CD4-positive, alpha-beta T cell treated with Interleukin-17A for 1 hour (primary cell): ENCODE measurements at regions not wholly inside any gene's neighbourhood (a gene's known extent, or its start where the extent isn't known, plus 50 kb on each side); places are given as distances from the start of the nearest gene placed in this dataset.
"Not testable (repeated sequence)": the region's sequence is repeated elsewhere in the genome, so short reads cannot be mapped to it uniquely, and the experiment has no call there.

Experiments used
- DNase-seq: peaks from one replicate; pipeline ENCODE4 v3.0.0-alpha.2; 2020

DNA sequence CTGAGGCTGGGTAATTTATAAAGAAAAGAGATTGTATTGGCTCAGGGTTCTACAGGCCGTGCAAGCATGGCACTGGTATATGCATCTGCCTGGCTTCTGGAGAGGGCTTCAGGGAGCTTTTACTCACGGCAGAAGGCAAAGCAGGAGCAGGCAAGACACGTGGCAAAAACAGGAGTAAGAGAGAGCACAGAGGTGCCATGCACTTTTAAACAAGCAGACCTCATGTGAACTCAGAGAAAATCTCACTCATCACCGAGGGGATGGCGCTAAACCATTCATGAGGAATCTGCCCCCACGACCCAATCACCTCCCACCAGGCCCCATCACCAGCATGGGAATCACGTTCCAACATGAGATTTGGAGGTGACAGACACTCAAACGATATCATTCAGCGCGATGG lies 400.7 kb upstream of the RUNX1 start:
- no peak for DNase-seq

DNA sequence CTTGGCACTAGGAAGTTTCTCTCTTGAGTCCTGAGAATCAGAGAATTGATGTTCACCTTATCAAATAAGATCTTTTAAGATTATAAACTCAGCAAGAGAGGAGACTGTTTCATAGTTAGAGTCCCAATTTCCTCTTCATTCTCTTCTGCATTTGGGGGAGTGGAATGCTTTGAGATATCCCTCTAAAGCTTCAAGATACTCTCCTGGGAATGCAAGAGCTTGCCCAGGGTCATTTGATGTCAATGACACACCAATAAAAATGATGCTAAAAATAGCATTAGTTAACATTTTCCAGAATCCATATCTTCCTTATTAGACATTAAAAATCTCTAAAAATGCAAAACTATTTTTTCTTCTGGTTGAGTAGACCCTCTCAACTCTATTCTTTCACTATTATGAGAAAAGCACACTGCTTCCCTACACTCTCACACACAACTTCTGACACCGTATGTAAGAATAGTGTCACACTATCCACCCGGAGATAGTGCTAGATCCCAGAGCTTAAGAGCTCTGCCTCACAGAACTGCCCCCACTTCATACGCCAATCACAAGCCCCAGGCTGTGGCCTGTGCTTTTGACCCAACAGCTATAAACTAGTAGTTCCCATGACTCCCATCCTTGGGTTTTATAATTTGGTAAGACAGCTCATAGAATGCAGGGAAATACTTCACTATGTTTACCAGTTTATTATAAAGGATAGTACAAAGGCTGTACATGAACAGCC lies 399.9 kb upstream of the RUNX1 start:
- DNase-seq: no peak

DNA sequence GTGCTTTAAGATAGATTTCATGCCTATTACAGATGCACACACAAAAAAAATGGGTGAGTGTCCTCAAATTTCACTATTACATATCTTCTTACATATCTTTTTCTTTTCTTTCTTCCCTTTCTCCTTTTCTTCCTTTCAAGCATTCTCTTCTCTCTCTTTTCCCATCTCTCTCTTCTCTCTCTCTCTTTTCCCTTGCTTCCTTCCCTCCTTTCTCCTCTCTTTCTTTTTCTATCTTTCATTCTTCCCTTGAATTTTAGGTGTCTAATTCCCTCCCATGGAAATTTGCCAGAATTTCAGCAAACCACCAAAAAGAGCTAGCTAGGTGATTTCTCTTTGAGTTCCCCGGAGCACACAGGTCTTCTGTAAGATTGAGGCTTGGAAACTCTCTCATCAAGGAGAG lies 395.3 kb upstream of the RUNX1 start:
- DNase-seq: no peak

DNA sequence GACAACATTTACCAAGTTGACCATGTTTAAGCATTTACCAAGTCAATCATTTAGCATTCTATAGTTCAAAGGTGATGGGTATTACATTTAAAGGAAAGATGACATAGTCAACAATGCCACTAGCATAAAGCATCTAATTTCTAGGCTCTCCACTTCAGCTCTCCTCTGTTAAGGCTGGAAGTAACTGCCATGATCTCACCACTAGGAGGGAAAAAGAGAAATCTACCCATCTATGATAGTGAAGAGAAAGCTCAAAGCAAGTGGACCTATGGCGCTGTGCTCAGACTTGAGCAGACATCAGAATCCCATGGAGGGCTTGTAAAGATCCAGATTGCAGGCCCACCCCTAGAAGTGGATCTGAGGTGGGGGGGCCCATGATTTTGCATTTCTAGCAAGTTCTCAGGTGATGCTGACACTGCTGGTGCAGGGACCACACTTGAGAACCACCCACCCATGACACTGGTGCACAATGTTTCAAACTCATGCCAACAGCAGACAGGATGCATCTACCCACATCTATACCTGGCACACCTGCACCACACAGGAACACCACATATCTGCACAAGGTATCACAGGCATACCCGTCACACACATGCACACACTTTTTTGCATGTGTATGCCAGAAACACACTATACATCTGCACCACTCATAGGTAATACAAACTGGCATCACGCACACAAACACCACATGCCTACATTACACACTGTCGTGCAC lies 392.9 kb upstream of the RUNX1 start:
- no peak for DNase-seq

DNA sequence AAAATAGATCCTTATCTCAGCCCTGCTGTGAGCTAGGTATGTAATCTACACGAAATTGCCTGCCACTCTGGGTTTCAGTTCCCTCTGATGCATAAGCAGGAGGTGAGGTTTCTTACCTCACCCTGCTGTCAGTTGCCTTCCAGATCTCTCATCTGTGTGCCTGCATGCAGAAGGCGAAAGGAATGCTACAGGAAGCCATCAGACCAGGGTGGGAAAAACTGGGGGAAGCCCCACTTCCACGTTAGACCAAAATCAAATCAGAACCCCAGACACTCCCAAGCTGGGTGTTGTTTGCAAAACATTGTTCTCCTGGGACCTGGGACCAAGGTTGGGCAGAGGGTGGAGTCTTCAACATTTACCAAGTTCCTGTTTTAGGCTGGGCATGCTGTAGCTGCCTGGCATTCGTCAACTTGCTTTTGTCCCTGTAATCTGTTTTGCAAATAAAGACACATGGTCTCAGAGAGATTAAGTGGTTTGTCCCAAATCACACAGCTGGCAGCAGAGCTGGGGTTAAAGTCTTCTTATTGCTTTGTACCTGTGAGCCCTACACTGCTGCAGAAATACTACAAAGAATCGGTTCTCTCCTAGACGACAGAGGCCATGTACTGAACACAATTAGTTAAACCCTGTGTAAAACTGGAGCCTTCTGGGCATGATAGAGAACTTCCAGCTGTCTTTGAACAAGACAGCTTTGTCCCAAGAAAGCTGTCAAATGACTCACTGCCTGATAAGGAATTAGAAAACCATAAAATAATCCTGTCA lies 389.7 kb upstream of the RUNX1 start:
- DNase-seq: no peak

DNA sequence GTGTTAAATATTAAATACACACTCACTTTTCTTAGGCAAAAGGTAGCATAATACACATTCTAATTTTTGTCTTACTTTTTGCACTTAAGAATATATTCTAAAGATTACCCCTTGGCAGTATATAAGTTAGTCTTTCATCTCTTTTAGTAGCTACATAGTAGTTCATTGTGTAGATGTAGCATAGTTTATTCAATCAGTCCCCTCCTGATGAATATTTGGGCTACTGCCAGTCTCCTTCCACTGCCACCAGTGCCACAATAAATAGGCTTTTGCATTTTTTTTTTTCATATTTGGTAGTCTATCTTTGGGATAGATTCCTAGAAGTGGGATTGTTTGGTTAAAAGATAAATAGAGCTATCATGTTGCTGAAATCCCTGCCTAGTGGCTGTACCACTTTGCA lies 388.8 kb upstream of the RUNX1 start:
- no peak for DNase-seq

DNA sequence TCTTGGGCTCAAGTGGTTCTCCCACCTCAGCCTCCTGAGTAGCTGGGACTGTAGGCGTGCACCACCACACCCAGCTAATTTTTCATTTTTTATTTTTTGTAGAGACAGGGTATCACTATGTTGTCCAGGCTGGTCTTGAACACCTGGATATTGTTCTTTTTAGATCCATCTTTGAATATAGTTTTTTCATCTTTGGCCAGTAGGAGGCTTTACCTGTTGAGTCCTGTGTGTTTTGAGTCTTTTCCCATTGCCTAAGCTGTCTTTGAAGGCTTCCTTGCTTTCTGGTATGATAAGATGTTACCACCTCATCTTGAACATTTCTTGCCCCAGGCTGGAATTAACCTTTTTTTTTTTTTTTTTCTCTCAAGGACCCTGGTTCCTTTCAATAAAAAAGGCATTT lies 387.8 kb upstream of the RUNX1 start:
- DNase-seq: no peak

DNA sequence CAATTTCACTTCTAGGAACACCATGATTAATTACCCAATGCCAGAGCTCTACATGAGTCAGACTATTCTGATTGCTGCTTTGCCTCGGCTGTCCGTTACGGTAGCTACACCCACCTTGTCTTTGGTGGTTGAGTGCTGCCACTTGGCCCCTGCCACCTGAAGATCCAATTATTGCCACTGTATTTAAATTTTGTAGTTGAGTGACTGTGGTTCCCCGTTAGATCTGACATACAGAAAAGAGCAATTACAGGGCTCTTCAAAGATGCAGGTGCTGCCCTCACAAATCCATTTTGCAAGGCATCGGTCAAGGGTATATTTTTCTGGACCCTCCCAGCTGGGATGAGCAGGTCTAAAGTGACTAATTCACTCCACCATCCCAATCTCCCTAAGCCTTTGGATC lies 383.5 kb upstream of the RUNX1 start:
- not testable (repeated sequence) for DNase-seq

DNA sequence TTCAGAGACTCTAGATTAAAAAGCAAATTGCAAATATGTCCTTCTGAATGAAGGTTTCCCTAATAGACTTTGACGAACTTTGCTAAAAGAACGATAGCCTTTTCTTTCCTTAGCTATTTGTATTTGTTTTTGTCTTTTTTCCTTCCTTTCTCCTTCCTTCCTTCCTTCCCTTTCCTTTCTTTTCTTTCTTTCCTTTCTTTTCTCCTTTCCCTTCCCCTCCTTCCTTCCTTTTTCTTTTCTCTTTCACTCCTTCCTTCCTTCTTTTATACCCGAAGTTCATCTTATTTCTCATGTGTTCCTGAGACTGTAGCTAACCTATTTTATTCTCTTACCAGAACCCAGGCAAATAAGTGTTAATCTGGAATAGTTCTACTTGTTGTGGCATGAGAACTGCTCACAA lies 381.2 kb upstream of the RUNX1 start:
- DNase-seq: no peak

DNA sequence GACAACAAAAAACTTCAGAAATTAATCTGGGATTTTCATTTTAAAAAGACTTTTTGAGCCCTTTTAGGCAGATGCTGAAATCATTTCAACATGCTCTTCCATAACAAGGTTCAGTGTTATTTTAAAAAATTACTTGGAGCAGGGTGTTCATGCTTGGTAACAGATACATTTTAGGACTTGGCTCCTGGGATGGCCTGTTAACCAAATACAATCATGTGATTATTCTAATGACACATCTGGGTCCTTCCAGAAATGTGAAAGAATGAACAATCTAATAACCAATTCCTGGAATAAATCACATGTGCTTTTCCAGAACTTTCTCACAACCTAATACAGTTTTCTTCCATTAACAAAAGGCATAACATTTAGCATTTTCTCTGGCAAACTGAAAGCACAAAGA lies 379.8 kb upstream of the RUNX1 start:
- no peak for DNase-seq

DNA sequence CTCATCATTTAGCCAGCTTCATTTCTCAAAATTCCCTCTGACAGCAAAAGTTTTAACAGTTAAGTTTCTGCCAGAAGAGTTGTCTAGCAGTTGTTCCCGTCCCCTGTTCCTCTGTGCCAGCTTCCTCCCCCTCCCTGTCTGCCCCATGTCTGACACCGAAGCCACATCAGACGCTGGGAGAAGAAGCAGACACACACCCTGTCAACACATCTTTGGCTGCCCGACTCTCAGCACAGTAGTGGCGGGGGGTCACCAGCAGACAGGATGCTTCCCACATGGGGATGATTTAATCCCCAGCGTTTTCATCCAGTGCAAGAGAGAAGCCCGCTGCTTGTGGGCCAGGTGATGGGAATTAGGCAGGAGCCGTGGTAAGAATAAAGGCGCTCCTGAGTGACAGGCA lies 379.4 kb upstream of the RUNX1 start:
- DNase-seq: peak; percentile 41

DNA sequence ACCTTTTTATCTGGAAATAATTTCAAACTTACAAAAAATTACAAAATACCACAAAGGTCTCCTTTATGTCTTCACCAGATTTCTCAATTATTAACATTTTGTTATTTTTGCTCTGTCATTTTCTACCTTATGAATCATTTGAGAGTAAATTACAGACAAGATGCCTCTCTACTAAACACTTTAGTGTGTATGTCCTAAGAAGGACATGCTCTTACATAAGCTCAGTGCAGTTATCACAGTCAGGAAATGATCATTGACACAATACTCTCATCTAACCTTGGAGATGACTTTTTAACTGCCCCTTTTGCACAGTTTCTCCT lies 378.9 kb upstream of the RUNX1 start:
- DNase-seq: no peak

DNA sequence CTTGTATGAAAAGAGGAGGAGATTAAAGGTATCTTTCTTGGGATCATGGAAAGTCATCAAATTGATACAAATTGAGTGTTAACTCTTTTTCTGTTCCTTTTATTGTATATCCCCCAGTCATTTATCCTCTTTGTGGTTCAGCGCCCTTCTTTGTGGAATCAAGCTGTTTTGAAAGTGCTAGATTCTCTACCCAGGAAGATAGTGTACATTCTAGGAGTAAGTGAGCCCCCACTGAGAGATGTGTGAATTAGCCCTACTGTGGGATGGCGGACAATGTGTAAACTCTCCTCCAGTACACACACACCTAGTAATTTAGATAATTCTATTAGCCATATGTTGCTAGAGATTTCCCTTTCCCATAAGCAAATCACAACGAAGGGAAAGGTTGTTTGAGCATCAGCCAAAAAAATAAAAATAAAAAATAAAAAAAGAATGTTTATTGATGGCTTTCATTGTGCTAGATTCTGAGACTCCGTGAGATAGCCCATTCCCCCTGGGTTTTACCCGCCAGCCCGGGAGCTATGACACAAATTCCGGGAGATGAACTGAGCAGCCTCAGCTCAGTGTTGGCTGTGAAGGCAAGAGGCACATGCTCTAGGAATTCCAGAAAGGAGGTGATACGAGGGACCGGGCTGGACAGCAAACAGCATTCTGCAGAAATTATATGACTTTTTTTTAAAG lies 378.4 kb upstream of the RUNX1 start:
- DNase-seq: no peak

DNA sequence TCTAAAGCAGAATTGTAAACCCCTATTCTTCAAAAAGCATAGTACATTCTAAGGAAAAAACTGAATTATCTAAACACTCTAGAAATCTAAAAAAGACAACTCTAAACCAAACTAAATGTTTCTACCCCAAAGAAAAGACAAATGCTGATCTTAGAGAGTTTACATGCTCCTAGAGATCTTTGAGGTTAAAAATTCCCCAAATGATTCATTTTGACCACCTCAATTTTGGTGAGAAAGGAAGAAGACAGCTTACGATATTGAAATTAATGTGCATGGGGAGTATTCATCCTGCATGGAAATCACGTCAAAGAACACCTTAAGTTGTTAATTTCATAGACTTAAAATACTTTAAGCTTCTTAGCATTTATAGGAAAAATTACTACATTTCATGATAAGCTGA lies 377.8 kb upstream of the RUNX1 start:
- DNase-seq: no peak

DNA sequence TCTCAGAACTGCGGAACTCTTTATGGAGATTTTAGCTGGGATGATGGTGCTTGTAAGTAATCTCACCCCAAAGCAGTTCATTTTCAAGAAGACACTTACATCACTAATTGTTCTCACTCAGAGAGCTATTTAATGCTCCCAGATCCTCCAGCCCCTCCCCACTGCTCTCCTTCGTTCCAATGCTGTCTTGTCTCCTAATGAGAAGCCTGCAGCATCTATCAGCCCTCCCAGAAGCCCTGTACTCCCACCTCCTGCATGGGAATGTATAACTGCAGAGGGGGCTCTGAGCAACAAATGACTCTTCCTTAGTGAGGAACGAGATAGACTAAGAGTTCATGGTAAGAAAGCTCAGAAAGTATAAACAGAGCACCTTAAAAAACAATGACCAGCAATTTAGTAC lies 377.4 kb upstream of the RUNX1 start:
- DNase-seq: no peak

DNA sequence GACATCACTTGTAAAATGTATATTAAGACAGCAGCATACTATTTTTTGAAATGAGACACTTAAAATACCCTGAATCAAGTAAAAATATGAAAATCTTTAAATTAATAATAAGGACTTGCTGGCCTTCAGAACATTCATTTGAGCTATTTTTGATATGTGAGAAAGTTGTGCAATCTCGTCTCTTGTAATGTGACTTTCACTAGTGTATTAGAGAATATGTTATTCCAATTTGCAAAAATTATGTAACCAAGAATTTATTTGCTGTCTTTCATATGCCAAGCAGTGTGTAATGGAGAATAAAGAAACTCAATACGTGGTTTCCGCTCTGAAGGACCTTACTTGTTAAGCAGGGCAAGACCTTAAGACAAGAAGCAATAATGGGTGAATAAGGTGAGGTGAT lies 375.0 kb upstream of the RUNX1 start:
- no peak for DNase-seq

DNA sequence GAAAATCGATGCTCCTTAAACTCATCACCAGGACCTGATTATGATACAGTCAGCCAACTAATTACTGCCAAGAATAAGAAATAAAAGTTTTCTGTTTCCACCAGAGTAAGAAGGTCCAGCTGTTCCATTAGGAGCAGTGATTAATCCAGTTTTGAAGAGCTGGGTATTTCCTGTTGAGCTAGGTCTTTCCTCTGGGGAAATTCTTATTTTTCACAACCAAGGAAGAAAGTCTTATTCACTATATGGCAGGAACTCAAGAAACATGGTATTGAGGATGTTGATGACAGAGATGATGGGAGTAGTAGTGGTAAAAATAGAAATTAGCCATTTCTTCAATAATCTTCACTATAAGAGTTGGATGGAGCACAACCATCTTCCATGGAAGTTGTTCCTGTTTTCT lies 374.6 kb upstream of the RUNX1 start:
- no peak for DNase-seq

DNA sequence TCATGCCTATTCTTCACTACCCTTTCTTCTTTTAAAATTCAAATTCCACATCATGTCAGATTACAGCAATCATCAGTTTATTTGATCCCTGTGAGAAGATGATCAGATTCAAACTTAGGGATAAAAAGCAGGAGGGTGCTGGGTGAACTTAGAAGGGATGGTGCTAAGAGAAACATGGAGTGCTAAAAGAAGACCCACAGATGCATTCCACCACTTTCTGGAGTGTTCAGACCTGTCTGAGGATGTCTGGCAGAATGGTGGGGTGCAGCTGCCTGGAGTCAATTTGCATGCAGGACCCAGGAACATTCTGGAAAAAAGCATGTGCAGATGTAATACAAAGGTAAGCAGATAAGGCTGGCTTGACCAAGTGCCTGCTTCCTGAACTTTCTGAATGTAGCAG lies 372.9 kb upstream of the RUNX1 start:
- DNase-seq: no peak

DNA sequence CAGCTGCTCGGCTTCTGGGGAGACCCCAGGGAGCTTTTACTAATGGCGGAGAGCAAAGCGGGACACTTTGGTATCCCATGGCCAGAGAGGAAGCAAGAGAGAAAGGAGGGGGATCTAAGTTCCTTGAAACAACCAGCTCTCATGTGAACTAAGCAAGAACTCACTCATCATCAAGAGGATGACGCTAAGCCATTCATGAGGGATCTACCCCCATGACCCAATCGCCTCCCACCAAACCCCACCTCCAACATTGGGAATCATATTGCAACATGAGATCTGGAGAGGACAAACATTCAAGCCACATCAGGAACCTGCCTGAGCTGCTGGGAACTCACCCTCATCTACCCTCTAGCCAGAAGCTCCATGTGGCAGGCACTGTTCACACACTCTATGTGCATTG lies 372.1 kb upstream of the RUNX1 start:
- DNase-seq: no peak

DNA sequence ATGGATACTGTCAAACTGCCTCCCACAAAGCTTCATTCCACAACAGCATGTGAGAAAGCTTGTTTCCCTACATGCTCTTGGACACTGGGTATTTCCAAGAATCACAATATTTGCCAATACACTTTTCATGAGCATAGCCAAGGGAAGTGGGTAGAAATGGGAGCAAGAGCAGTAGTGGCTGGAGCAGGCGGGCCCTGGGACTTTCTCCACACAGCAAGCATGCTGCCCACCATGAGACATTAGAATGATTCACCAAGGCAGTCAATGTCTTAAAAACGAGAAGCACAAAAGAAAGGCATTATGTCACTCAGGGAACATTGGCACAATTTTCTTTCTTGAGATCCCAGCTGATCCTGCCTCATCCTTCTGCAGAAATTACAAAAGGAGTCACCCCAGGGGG lies 371.6 kb upstream of the RUNX1 start:
- DNase-seq: no peak

DNA sequence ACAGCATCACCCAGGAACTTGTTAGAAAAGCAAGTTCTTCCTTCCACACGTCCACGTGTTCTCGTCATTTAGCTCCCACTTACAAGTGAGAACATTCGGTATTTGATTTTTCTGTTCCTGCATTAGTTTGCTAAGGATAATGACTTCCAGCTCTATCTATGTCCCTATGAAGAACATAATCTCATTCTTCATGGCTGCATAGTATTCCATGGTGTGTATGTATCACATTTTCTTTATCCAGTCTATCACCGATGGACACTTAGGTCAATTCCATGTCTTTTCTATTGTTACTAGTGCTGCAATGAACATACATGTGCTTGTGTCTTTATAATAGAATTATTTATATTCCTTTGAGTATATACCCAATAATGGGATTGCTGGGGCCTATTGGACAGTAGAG lies 368.7 kb upstream of the RUNX1 start:
- DNase-seq: no peak

DNA sequence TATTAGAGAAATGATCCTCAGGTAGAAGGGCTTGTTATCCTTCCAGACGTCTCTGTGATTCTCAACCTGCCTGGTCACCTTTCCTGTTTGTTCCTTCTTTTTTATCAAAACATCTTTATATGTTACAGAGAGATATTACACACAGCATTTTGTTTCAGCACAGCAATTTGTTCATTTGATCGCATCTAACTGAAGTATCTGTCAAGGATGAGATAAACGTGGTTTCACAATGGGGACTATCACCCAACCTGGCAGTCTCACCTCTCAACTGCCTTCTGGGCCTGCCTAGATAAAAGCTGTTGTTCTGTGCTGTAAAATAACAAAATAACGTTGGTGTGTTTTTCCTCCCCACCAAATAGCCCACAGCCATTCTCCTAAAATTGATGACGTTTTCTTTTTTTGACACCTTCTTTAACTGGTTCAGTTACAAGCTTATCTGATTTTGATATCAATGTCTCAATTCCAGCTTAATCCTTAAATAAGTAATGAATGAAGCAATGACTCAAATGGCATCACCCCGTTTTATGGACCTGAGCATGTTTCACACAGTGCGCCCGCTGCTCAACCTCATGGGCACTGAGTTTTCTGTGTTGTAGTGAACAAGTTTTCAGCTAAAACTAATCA lies 367.9 kb upstream of the RUNX1 start:
- DNase-seq: no peak

DNA sequence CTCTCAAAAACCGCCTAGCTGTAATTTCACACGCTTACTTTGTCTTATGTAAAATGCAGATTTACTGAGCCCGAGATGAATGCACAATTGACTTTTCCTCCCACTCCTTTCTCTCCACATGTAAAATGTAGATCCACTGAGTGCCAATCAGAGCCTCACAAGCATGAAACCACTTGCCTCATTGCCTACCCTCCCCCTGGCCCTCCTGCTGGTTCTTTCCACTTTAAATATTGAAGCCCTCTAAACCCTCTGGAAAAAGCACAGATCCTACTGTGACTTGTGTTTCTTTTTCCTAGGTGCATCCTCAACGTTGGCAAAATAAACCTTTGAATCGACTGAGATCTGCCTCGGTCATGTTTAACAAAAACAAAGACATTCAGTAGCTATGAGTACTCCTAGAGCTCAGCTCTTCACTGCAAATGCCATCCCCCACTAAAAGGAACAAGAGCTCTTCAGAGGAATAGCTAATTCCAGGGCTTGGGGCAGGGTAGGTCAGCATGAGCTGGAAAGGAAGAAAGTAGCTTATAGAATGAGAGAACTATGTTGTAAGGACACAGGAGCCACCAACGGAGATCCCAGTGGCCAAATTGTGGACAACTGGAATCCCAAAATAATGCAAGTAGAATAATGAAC lies 365.5 kb upstream of the RUNX1 start:
- DNase-seq: no peak
